ENCODE measurements at regions not wholly inside any gene's neighbourhood (a gene's known extent, or its start where the extent isn't known, plus 50 kb on each side); places are given as distances from the start of the nearest gene placed in this dataset.

DNA sequence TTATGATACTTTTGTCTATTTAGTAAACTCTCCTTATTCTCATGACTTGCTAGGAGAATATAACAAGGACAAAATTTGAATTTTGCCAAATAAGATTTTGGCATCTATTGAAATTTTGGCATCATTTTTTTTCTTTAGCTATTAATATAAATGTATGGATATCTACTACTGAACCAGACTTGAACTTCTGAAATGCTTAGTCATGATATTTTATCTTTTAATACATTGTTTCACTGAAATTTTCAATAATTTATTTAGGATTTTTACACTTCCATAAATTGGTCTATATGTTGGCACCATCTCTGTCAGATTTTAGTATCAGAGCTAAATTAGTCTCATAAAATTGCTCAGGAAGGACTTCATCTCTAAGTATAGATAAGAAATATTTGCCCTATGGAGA lies 149.8 kb downstream of the CYP26B1 start:
- no peak for TF ChIP-seq CTCF (IDR thresholded peaks at IDR 0.05; ENCODE audit: low read depth, low read length, missing control alignments)
- DNase-seq (ENCODE audit: low read depth): no peak
- H3K4me3 ChIP-seq (ENCODE audit: low read depth, low read length): no peak overlapping the region

DNA sequence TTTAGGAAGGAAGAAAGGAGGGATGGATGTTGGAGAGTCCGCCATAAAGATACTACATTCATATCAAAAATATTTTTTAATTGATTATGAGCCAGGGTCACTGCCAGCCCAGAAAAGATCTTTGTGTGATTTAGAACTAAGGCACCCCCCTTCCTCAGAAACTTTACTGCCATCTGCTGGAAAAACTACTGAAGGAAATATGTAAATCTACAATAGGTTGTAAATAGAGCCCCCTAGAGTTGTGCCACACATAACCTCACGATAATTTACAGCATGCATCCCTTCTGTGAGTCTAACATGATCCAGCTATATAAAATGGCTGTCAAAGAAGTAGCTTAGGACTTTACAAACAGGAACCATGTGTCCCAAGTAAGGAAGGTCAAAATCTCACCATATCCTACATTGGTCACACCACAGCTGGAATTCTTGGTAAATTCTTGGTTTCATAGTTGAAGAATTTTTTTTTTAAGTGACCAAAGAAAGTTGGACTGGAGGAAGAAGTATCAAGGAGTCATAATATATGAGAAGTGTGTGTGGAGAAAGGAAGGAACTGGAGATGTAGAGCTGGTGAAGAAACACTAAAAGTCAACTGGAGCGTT lies 152.5 kb downstream of the CYP26B1 start:
- no peak for TF ChIP-seq CTCF (IDR thresholded peaks at IDR 0.05; ENCODE audit: low read depth, low read length, missing control alignments)
- no peak overlapping the region for H3K4me3 ChIP-seq (ENCODE audit: low read depth, low read length)
- no peak for DNase-seq (ENCODE audit: low read depth)

GRCh38 chr2:71992036-71992435 lies 155.6 kb downstream of the CYP26B1 start:
- DNase-seq (ENCODE audit: low read depth): no peak
- no peak overlapping the region for H3K4me3 ChIP-seq (ENCODE audit: low read depth, low read length)
- no peak for TF ChIP-seq CTCF (IDR thresholded peaks at IDR 0.05; ENCODE audit: low read depth, low read length, missing control alignments)

DNA sequence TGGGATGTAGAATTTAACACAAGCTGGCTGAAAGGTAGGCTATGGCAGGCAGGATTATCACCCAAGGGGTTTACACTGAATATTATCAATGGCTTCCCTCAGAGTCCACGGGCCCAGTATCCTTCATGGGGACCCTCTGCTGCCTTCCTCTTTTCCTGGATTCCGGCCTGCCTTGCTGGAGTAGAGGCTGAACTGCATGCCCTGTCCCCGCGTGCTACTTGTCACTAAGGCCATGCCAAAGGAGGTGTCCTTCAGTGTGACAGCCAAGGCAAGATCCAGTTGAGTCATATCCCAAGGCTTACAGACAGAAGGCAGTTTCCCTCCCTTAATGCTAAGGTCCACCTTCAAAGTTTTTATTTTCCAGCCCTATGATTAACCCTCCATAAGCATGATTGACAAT lies 156.3 kb downstream of the CYP26B1 start:
- no peak for DNase-seq (ENCODE audit: low read depth)
- TF ChIP-seq CTCF (IDR thresholded peaks at IDR 0.05; ENCODE audit: low read depth, low read length, missing control alignments): no peak
- no peak overlapping the region for H3K4me3 ChIP-seq (ENCODE audit: low read depth, low read length)

- no peak for TF ChIP-seq CTCF (IDR thresholded peaks at IDR 0.05; ENCODE audit: low read depth, low read length, missing control alignments)
- DNase-seq (ENCODE audit: low read depth): no peak
These were observed 156.8 kb downstream of the CYP26B1 start for GRCh38 chr2:71990826-71991225.

GRCh38 chr2:71990122-71990521 lies 157.5 kb downstream of the CYP26B1 start:
- no peak overlapping the region for H3K4me3 ChIP-seq (ENCODE audit: low read depth, low read length)
- TF ChIP-seq CTCF (IDR thresholded peaks at IDR 0.05; ENCODE audit: low read depth, low read length, missing control alignments): no peak
- no peak for DNase-seq (ENCODE audit: low read depth)

More at GRCh38 chr2:71990826-71991225, 156.8 kb downstream of the CYP26B1 start:
- no peak overlapping the region for H3K4me3 ChIP-seq (ENCODE audit: low read depth, low read length)

DNA sequence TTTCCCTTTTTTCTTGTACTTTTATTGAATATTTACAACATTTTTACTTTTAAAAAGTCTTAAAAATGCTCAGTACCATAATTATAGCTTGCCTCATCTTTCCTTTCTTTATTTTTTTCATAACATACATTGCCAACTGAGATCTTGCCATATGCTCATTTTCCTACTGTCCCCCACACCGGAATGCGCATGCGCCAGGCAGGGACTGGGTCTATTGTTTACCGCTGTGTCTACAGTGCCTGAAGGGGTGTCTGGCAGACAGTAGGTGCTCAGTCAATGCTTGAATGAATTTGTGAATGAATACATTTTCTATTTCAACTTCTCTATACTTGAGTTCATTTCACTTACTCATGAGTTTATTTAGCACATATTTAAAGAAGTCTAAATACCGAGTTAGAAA lies 158.0 kb downstream of the CYP26B1 start:
- TF ChIP-seq CTCF (IDR thresholded peaks at IDR 0.05; ENCODE audit: low read depth, low read length, missing control alignments): no peak
- H3K4me3 ChIP-seq (ENCODE audit: low read depth, low read length): no peak overlapping the region
- DNase-seq (ENCODE audit: low read depth): no peak
